Bronchial epithelial cell (primary cell): ENCODE measurements at regions not wholly inside any gene's neighbourhood (a gene's known extent, or its start where the extent isn't known, plus 50 kb on each side); places are given as distances from the start of the nearest gene placed in this dataset.

Experiments
- DNase-seq: peaks from one replicate; pipeline ENCODE4 v3.0.0-alpha.2; 2010; ENCODE audit warnings: low read depth
- FAIRE-seq: peaks from 2 replicates; lab custom pipeline; 2011; peaks lifted over from hg19 to GRCh38; lab: Jason Lieb, UNC
- H3K27me3 ChIP-seq: 2 replicates; pipeline ENCODE4 v1.5.1; 2011; ENCODE audit warnings: low read length; ENCODE audit not compliant: control insufficient read depth, insufficient read depth
- H3K36me3 ChIP-seq: 2 replicates; pipeline ENCODE4 v1.5.1; 2011; ENCODE audit warnings: low read length; ENCODE audit not compliant: control insufficient read depth, insufficient read depth
- H3K4me3 ChIP-seq: 2 replicates; pipeline ENCODE4 v1.5.1; 2011; ENCODE audit warnings: mild to moderate bottlenecking, low read depth, low read length, control low read depth
- TF ChIP-seq, protein P1 (sequence below): IDR thresholded peaks from 2 replicates; pipeline ENCODE4 v1.5.1; 2011; ENCODE audit warnings: mild to moderate bottlenecking, moderate library complexity, low read length, control low read depth, inconsistent platforms; ENCODE audit not compliant: insufficient read depth, severe bottlenecking

DNA sequence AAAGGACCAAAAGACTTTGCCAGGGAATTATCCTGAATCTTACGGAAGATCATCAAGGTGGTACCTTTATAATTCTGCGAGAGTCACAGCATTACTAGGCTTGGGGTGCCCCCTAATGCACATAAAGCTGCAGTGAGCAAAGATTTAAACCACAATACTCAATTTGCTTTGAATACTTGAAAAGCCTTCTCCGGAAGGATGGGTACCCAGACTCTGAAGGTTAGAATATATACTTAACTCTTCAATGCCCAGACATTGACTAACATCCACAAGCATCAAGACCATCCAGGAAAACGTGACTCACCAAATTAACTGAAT lies 117.8 kb upstream of the KCNH8 start:
- H3K4me3 ChIP-seq, result no peak overlapping the region
- H3K27me3 ChIP-seq, result no peaks in the 10 kb centered on the region
- TF ChIP-seq, protein P1, sequence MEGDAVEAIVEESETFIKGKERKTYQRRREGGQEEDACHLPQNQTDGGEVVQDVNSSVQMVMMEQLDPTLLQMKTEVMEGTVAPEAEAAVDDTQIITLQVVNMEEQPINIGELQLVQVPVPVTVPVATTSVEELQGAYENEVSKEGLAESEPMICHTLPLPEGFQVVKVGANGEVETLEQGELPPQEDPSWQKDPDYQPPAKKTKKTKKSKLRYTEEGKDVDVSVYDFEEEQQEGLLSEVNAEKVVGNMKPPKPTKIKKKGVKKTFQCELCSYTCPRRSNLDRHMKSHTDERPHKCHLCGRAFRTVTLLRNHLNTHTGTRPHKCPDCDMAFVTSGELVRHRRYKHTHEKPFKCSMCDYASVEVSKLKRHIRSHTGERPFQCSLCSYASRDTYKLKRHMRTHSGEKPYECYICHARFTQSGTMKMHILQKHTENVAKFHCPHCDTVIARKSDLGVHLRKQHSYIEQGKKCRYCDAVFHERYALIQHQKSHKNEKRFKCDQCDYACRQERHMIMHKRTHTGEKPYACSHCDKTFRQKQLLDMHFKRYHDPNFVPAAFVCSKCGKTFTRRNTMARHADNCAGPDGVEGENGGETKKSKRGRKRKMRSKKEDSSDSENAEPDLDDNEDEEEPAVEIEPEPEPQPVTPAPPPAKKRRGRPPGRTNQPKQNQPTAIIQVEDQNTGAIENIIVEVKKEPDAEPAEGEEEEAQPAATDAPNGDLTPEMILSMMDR, result no peak
- DNase-seq, result no peak
- no peaks in the 10 kb centered on the region for H3K36me3 ChIP-seq
- no peak for FAIRE-seq

DNA sequence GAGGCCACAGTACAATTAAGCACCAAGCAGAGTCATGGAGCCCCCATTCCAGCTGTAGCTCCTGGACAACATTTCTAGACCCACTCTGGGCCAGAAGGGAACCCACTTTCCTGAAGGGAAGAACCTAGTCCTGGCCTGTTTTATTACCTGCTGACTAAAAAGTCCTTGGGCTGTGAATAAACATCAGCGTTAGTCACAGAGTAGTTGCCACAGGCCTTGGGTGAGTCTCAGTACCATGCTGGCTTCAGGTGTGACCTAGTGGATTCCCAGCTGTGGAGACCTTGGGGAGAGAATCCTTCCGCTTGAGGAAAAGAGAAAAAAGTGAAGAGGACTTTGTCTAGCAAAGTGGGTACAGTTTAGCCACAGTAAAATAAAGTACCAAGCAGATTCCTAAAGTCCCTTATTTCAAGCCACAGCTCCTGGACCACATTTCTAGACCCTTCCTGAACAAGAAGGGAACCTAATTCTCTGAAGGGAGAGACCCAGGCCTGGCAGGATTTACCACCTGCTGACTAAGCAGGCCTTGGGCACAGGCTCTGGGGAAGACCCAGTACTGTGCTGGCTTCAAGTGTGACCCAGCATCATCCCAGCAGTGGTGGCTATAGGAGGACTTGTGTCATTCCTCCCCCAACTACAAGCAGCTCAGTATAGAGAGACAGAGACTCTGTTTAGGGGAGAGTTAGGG lies 118.3 kb upstream of the KCNH8 start:
- Histone ChIP-seq H3K4me3 (no peak overlapping the region), H3K36me3 (no peaks in the 10 kb centered on the region), H3K27me3 (no peaks in the 10 kb centered on the region)
- FAIRE-seq (no peak), DNase-seq (peak; percentile 33)
- TF ChIP-seq, protein P1, result no peak

GRCh38 chr3:19025441-19025840 lies 122.9 kb upstream of the KCNH8 start:
- Histone ChIP-seq H3K36me3 (no peaks in the 10 kb centered on the region), H3K27me3 (no peaks in the 10 kb centered on the region), H3K4me3 (no peak overlapping the region)
- TF ChIP-seq, protein P1, result no peak
- FAIRE-seq (no peak), DNase-seq (peak; percentile 64)

GRCh38 chr3:19022546-19022945 lies 125.8 kb upstream of the KCNH8 start:
- H3K27me3 ChIP-seq, result no peaks in the 10 kb centered on the region
- DNase-seq (no peak), FAIRE-seq (no peak)
- TF ChIP-seq, protein P1, result no peak
- no peaks in the 10 kb centered on the region for H3K36me3 ChIP-seq
- H3K4me3 ChIP-seq, result no peak overlapping the region

DNA sequence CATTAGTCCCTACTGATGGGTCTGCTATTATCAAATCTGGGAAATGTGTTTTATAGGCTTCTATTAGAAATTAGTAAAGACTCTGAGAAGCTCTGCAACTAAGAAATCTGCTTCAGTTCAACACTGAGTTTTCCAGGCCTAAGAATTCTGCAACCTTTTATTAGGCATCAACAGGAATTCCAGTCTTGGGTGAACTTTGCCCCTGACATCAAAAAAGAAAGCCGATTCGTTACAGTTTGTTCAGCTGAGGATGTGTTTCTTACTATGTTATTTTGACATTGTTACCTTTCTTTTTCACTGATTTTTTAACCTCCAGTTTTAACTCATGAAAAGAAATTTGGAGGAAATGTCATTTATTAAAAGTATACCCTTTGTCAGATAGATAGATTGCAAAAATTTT lies 131.5 kb upstream of the KCNH8 start:
- Histone ChIP-seq H3K36me3 (no peaks in the 10 kb centered on the region), H3K4me3 (no peak overlapping the region), H3K27me3 (no peaks in the 10 kb centered on the region)
- TF ChIP-seq, protein P1, result no peak
- FAIRE-seq (no peak), DNase-seq (no peak)

GRCh38 chr3:19013879-19014278 lies 134.4 kb upstream of the KCNH8 start:
- DNase-seq (peak; percentile 40), FAIRE-seq (no peak)
- H3K27me3 ChIP-seq, result no peaks in the 10 kb centered on the region
- no peak overlapping the region for H3K4me3 ChIP-seq
- TF ChIP-seq, protein P1, result no peak
- H3K36me3 ChIP-seq, result no peaks in the 10 kb centered on the region
